HL-60 (cell line): ENCODE measurements at regions not wholly inside any gene's neighbourhood (a gene's known extent, or its start where the extent isn't known, plus 50 kb on each side); places are given as distances from the start of the nearest gene placed in this dataset.
"Not testable (repeated sequence)": the region's sequence is repeated elsewhere in the genome, so short reads cannot be mapped to it uniquely, and the experiment has no call there.

Experiments
- DNase-seq, 2 experiments: peaks; one replicate each; pipeline ENCODE4 v3.0.0-alpha.2; 2010 to 2020; ENCODE audit warnings: low read depth in 1 of 2, low spot score in 1 of 2
- H3K27ac ChIP-seq: fragments of 250-450 bp; sonication (Bioruptor Pico); replicated peaks from 2 replicates; pipeline ENCODE4 v1.5.1; 2020; ENCODE audit warnings: mild to moderate bottlenecking, moderate library complexity
- H3K27me3 ChIP-seq: fragments of 250-450 bp; sonication (Bioruptor Pico); 2 replicates; pipeline ENCODE4 v1.5.1; 2021; ENCODE audit warnings: mild to moderate bottlenecking, moderate library complexity; ENCODE audit not compliant: insufficient read depth, poor library complexity, severe bottlenecking
- H3K4me3 ChIP-seq: replicated peaks from 2 replicates; pipeline ENCODE4 v1.5.1; 2011; ENCODE audit warnings: mild to moderate bottlenecking, control low read depth, low read length; ENCODE audit not compliant: insufficient read depth
- CTCF ChIP-seq: IDR thresholded peaks from one replicate; pipeline ENCODE4 v1.5.1; 2011; ENCODE audit warnings: low read length, control low read depth, inconsistent platforms; ENCODE audit not compliant: insufficient read depth
- GABPA ChIP-seq: IDR thresholded peaks from 2 replicates; pipeline ENCODE4 v1.6.1; 2012; ENCODE audit warnings: low read depth
- POLR2AphosphoS5 ChIP-seq: IDR thresholded peaks from 2 replicates; pipeline ENCODE4 v1.6.1; 2012; ENCODE audit warnings: low read depth
- REST ChIP-seq: IDR thresholded peaks from 2 replicates; pipeline ENCODE4 v1.6.1; 2012; ENCODE audit warnings: low read depth; ENCODE audit not compliant: insufficient replicate concordance
- SPI1 ChIP-seq: IDR thresholded peaks from 2 replicates; pipeline ENCODE4 v1.6.1; 2012; ENCODE audit warnings: low read depth, mild to moderate bottlenecking, borderline replicate concordance

- H3K27me3 ChIP-seq, result no peaks in the 10 kb centered on the region
- no peak for DNase-seq
These were observed 424.7 kb upstream of the FAM174A start for GRCh38 chr5:100110497-100110896.

DNA sequence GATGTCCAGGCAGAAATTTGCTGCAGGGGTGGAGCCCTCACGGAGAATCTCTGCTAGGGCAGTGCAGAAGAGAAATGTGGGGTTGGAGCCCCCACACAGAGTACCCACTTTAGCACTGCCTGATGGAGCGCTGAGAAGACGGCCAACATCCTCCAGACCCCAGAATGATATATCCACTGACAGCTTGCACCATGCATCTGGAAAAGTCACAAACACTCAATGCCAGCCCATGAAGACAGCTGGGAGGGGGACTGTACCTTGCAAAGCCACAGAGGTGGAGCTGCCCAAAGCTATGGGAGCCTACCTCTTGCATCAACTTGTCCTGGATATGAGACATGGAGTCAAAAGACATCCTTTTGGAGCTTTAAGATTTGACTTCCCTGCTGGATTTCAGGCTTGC, 426.3 kb upstream of the FAM174A start:
- TF ChIP-seq REST (no peak), SPI1 (no peak), POLR2AphosphoS5 (no peak), CTCF (no peak), GABPA (no peak)
- Histone ChIP-seq H3K4me3 (no peak overlapping the region), H3K27ac (no peak overlapping the region), H3K27me3 (no peaks in the 10 kb centered on the region)
- no peak for DNase-seq

More at GRCh38 chr5:100110497-100110896, 424.7 kb upstream of the FAM174A start:
- Histone ChIP-seq H3K4me3 (no peak overlapping the region), H3K27ac (no peak overlapping the region)
- no peak for TF ChIP-seq GABPA
- no peak for TF ChIP-seq POLR2AphosphoS5
- TF ChIP-seq REST, result no peak
- TF ChIP-seq SPI1, result no peak
- no peak for TF ChIP-seq CTCF

- DNase-seq, H3K27me3 ChIP-seq, H3K27ac ChIP-seq, H3K4me3 ChIP-seq: not testable (repeated sequence)
These were observed 431.5 kb upstream of the FAM174A start for GRCh38 chr5:100103592-100104119.

GRCh38 chr5:100101466-100101865, 433.7 kb upstream of the FAM174A start:
- not testable (repeated sequence) for H3K27ac ChIP-seq, DNase-seq

DNA sequence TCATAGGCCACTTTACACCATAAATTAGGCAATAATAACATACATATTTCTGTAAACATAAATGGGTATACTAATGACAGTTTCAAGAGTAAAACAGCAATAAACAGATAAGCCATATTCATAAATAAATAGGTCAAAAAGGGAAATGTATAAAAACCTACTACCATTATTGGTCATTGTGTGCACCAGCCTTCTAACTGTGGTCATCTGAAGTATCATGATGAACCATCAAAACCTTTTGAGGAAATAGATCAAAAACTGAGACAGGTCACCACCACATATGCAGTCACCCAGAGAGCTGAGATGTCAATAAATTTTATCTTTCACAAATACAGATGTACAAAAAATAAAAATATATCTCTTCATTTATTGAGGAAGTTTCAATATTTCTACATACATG, 438.8 kb upstream of the FAM174A start:
- H3K27ac ChIP-seq, DNase-seq, H3K27me3 ChIP-seq, H3K4me3 ChIP-seq: not testable (repeated sequence)

More at GRCh38 chr5:100101466-100101865, 433.7 kb upstream of the FAM174A start:
- not testable (repeated sequence) for H3K27me3 ChIP-seq, H3K4me3 ChIP-seq

GRCh38 chr5:100080703-100081102, 454.5 kb upstream of the FAM174A start:
- not testable (repeated sequence) for DNase-seq, H3K27me3 ChIP-seq, H3K27ac ChIP-seq, H3K4me3 ChIP-seq

DNA sequence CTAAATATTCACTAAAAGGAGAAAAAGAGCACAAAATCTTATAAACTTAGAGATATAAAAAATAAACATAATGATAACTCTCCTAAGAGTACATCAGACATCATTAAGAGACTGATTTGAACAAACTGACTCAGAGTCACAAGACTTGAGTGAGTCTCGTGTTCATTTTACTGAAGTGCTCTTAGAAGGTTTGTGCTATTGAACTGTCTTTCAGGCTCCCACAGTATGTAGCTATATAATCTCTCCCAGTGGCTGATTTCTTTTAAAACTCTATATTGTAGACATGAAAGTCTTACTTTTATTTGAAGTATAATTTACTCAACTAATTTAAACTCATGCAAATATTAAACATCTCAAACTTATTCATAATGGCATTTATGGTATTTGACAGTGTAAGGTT, 456.0 kb upstream of the FAM174A start:
- H3K27ac ChIP-seq, result not testable (repeated sequence)

DNA sequence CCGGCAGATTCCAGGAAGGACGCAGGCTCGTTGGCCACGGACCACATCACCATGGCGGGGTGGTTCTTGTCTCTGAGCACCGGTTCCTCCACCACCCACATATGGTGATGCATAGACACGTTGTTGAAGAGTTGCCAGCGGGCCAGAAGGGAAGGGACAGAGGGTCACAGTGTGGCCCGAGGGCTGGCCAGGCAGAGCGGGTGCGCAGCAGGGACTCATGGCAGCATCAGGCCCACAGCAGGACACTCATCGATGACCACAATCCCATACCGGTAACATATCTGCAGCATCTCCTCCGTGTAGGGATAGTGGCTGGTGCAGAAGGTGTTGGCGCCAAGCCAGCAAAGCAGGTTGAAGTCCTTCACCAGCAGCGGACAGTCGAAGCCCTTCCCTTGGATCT, 469.2 kb upstream of the FAM174A start:
- H3K27me3 ChIP-seq, H3K4me3 ChIP-seq, H3K27ac ChIP-seq, DNase-seq: not testable (repeated sequence)

More for the DNA sequence above, 456.0 kb upstream of the FAM174A start:
- DNase-seq, H3K4me3 ChIP-seq, H3K27me3 ChIP-seq: not testable (repeated sequence)
